Keratinocyte (primary cell): ENCODE measurements at regions not wholly inside any gene's neighbourhood (a gene's known extent, or its start where the extent isn't known, plus 50 kb on each side); places are given as distances from the start of the nearest gene placed in this dataset.
A peak's percentile ranks its signal among the peaks of the same experiment; 100 is the strongest.

ENCODE experiments used
- DNase-seq: peaks from one replicate; pipeline ENCODE4 v3.0.0-alpha.2; 2011; ENCODE audit warnings: low read depth, missing footprints, low spot score
- FAIRE-seq: peaks from 2 replicates; lab custom pipeline; 2011; peaks lifted over from hg19 to GRCh38; lab: Jason Lieb, UNC
- H2AFZ ChIP-seq: 2 replicates; pipeline ENCODE4 v1.6.0; 2012; ENCODE audit warnings: low read length, control low read depth, inconsistent platforms; ENCODE audit not compliant: control insufficient read depth
- H3K27ac ChIP-seq: 2 replicates; pipeline ENCODE4 v1.5.1; 2011; ENCODE audit warnings: low read length; ENCODE audit not compliant: control insufficient read depth, insufficient read depth
- H3K27me3 ChIP-seq: 3 replicates; pipeline ENCODE4 v1.6.0; 2011; ENCODE audit warnings: low read length; ENCODE audit not compliant: control insufficient read depth, insufficient read depth; ENCODE audit errors: extremely low read depth
- H3K36me3 ChIP-seq, 2 experiments: 2 replicates in 1 of 2; 3 replicates in 1 of 2; pipeline ENCODE4 v1.5.1; 2011; ENCODE audit warnings: low read length in 2 of 2, mild to moderate bottlenecking in 1 of 2; ENCODE audit not compliant: control insufficient read depth in 2 of 2, insufficient read depth in 2 of 2; ENCODE audit errors: extremely low read depth in 1 of 2
- H3K4me1 ChIP-seq: 3 replicates; pipeline ENCODE4 v1.5.1; 2011; ENCODE audit warnings: low read length; ENCODE audit not compliant: control insufficient read depth, insufficient read depth; ENCODE audit errors: extremely low read depth
- H3K4me2 ChIP-seq: 3 replicates; pipeline ENCODE4 v1.6.0; 2011; ENCODE audit warnings: low read depth, low read length; ENCODE audit not compliant: control insufficient read depth, insufficient read depth; ENCODE audit errors: extremely low read depth
- H3K4me3 ChIP-seq, 3 experiments: fragments of 200-600 bp in 1 of 3; sonication (generic) in 1 of 3; 2 replicates in 2 of 3; 3 replicates in 1 of 3; pipeline ENCODE4 v1.5.1; 2011 to 2016; ENCODE audit warnings: low read length in 3 of 3, mild to moderate bottlenecking in 3 of 3, control low read depth in 2 of 3, inconsistent platforms in 1 of 3, low read depth in 1 of 3, mixed read lengths in 1 of 3, mixed run types in 1 of 3, moderate library complexity in 1 of 3; ENCODE audit not compliant: control insufficient read depth in 2 of 3, insufficient read depth in 2 of 3; ENCODE audit errors: extremely low read depth in 1 of 3
- H3K79me2 ChIP-seq: 2 replicates; pipeline ENCODE4 v1.6.0; 2012; ENCODE audit warnings: low read length; ENCODE audit not compliant: control insufficient read depth, insufficient read depth
- H3K9ac ChIP-seq: 3 replicates; pipeline ENCODE4 v1.6.0; 2011; ENCODE audit warnings: low read length; ENCODE audit not compliant: control insufficient read depth, insufficient read depth; ENCODE audit errors: extremely low read depth
- H3K9me1 ChIP-seq: 3 replicates; pipeline ENCODE4 v1.6.0; 2011; ENCODE audit warnings: low read length; ENCODE audit not compliant: control insufficient read depth, insufficient read depth; ENCODE audit errors: extremely low read depth
- H3K9me3 ChIP-seq: 2 replicates; pipeline ENCODE4 v1.5.1; 2012; ENCODE audit warnings: low read depth, low read length; ENCODE audit not compliant: control insufficient read depth
- H4K20me1 ChIP-seq: 3 replicates; pipeline ENCODE4 v1.6.0; 2011; ENCODE audit warnings: low read length; ENCODE audit not compliant: control insufficient read depth, insufficient read depth; ENCODE audit errors: extremely low read depth
- EZH2 ChIP-seq: IDR thresholded peaks from one replicate; pipeline ENCODE4 v1.6.1; 2012; ENCODE audit warnings: inconsistent platforms, mild to moderate bottlenecking, low read length, moderate library complexity
- dilution Hi-C: fragments of 300-500 bp; cut with MboI; formaldehyde crosslinking; loops from one replicate; pipeline ENCODE4 v1.7.0; 2020; ENCODE audit warnings: low sequenced_read_pairs; ENCODE audit not compliant: extremely low pct_ligation_motif_present
- TF ChIP-seq, protein P1 (sequence below), 3 experiments: IDR thresholded peaks in 1 of 3; conservative IDR thresholded peaks in 1 of 3; optimal IDR thresholded peaks in 1 of 3; 2 replicates in 2 of 3; 3 replicates in 1 of 3; pipeline versions ENCODE3 to v1.5.1; 2011; ENCODE audit warnings: low read length in 3 of 3, mild to moderate bottlenecking in 3 of 3, moderate library complexity in 2 of 3, control low read depth in 1 of 3, inconsistent platforms in 1 of 3; ENCODE audit not compliant: insufficient read depth in 2 of 3; ENCODE audit errors: extremely low read depth in 1 of 3

DNA sequence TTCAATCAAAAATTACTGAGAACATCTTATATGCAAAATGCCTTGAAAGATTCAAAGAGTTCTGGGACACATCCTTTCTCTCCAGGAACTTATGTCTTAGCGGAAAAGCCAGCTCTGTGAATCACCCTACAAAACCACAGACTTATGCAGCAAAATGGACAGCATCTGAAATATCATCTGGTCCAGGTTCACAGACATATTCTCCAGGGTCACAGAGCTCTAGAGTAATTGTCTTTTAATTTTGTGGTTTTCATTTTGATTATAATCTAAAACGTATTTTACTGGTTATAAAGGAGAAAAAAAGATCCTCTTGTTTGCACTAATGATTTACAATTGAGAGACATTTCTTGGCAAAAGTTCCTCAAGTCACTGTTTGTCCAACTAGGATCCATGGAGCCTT is 246.2 kb downstream of the MSRB3 start:
- Histone ChIP-seq H3K27ac (peak overlapping the region; percentile 86), H3K4me1 (peaks cover 43% of the 10 kb centered on the region), H4K20me1 (no peaks in the 10 kb centered on the region), H3K27me3 (no peaks in the 10 kb centered on the region), H3K79me2 (no peaks in the 10 kb centered on the region), H3K9me1 (no peaks in the 10 kb centered on the region), H3K4me3 (no peak overlapping the region), H3K9ac (no peak overlapping the region), H3K36me3 (no peaks in the 10 kb centered on the region), H3K4me2 (no peak overlapping the region), H3K9me3 (peaks cover 2% of the 10 kb centered on the region), H2AFZ (no peak overlapping the region)
- dilution Hi-C loops, result no loop called here
- FAIRE-seq, result peak; percentile 78
- TF ChIP-seq, protein P1, sequence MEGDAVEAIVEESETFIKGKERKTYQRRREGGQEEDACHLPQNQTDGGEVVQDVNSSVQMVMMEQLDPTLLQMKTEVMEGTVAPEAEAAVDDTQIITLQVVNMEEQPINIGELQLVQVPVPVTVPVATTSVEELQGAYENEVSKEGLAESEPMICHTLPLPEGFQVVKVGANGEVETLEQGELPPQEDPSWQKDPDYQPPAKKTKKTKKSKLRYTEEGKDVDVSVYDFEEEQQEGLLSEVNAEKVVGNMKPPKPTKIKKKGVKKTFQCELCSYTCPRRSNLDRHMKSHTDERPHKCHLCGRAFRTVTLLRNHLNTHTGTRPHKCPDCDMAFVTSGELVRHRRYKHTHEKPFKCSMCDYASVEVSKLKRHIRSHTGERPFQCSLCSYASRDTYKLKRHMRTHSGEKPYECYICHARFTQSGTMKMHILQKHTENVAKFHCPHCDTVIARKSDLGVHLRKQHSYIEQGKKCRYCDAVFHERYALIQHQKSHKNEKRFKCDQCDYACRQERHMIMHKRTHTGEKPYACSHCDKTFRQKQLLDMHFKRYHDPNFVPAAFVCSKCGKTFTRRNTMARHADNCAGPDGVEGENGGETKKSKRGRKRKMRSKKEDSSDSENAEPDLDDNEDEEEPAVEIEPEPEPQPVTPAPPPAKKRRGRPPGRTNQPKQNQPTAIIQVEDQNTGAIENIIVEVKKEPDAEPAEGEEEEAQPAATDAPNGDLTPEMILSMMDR (optimal IDR thresholded peaks at IDR 0.05 in 1 of 3, IDR thresholded peaks at IDR 0.05 in 1 of 3, conservative IDR thresholded peaks at IDR 0.05 in 1 of 3; ENCODE audit: extremely low read depth in 1 of 3, insufficient read depth in 2 of 3, low read length in 3 of 3), result no peak
- TF ChIP-seq EZH2, result no peak
- DNase-seq, result no peak

DNA sequence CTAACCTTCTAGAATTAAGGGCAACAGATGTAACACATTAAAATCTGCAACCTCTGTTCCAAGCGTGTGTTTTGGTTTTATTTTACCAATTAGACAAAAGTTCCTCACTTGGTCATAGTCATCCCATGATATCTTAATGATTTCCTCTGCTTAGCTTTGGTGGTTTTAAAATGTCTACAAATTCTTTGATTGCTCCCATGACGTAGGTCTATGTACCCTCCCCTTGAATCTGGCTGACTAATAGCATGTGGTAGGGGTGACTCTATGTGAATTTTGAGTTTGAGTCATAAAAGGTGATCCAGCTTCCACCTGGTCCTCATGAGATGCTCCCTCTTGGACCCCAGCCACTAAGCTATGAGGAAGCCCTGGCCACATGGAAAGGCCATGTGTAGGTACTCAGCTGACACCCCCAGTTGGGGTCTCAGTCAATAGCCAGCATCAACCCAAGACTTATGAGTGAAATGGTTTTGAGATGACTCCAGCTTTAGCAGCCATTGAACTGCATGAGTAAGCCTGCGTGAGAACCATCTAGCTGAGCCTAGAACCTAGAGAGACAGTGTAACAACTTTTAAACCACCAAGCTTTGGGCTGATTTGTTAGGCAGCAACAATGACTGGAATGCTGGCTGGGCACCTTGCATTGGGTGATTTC is 247.1 kb downstream of the MSRB3 start:
- Histone ChIP-seq H3K79me2 (no peaks in the 10 kb centered on the region), H3K4me2 (peak overlapping the region; percentile 54)
- TF ChIP-seq, protein P1 (optimal IDR thresholded peaks at IDR 0.05 in 1 of 3, IDR thresholded peaks at IDR 0.05 in 1 of 3, conservative IDR thresholded peaks at IDR 0.05 in 1 of 3; ENCODE audit: extremely low read depth in 1 of 3, insufficient read depth in 2 of 3, low read length in 3 of 3), result no peak
- TF ChIP-seq EZH2, result no peak

More for the DNA sequence above, 247.1 kb downstream of the MSRB3 start:
- H3K9me3 ChIP-seq, result peaks cover 2% of the 10 kb centered on the region
- H3K27me3 ChIP-seq, result no peaks in the 10 kb centered on the region
- peak overlapping the region; percentile 86 for H3K27ac ChIP-seq
- no peaks in the 10 kb centered on the region for H3K9me1 ChIP-seq
- peak; percentile 83 for DNase-seq
- no peak overlapping the region for H2AFZ ChIP-seq
- no peaks in the 10 kb centered on the region for H4K20me1 ChIP-seq
- no peaks in the 10 kb centered on the region for H3K36me3 ChIP-seq
- H3K9ac ChIP-seq, result peak overlapping the region; percentile 56
- peaks cover 43% of the 10 kb centered on the region for H3K4me1 ChIP-seq
- peak; percentile 96 for FAIRE-seq
- dilution Hi-C loops, result no loop called here
- no peak overlapping the region for H3K4me3 ChIP-seq
